IMR-90 (cell line): ENCODE measurements at regions not wholly inside any gene's neighbourhood (a gene's known extent, or its start where the extent isn't known, plus 50 kb on each side); places are given as distances from the start of the nearest gene placed in this dataset.

Source experiments
- ATAC-seq: fragments of 200-7000 bp; cut with Tn5 transposase; 2 replicates; pipeline ENCODE4 v1.9.1; 2020; ENCODE audit warnings: low read depth, mild to moderate bottlenecking, moderate library complexity
- BruUV-seq: library from RNA; stranded (reverse); fragments of 400-500 nt; replicated peaks from 2 replicates; lab custom pipeline; 2021; lab: Mats Ljungman, UMichigan
- CTCF ChIA-PET: fragments of 300-600 bp; formaldehyde crosslinking; extraction: SDS; loops from one replicate; lab custom pipeline; 2021; ENCODE audit warnings: antibody characterized with exemption; lab: Yijun Ruan, JAX
- POLR2A ChIA-PET: fragments of 300-600 bp; sonication (Branson Sonifier 250); formaldehyde crosslinking; loops from one replicate; lab custom pipeline; 2022; ENCODE audit warnings: antibody characterized with exemption; ENCODE audit not compliant: unreplicated experiment; lab: Charles Lee
- DNase-seq: peaks from one replicate; pipeline ENCODE4 v3.0.0; 2013
- H2AFZ ChIP-seq: replicated peaks from 2 replicates; pipeline ENCODE3; 2013; ENCODE audit warnings: low read length, mild to moderate bottlenecking; ENCODE audit not compliant: poor library complexity
- H2AK5ac ChIP-seq: 2 replicates; pipeline ENCODE4 v1.6.1; 2013; ENCODE audit warnings: low read depth, low read length, inconsistent platforms
- H2AK9ac ChIP-seq: replicated peaks from 2 replicates; pipeline ENCODE3; 2013; ENCODE audit warnings: mild to moderate bottlenecking, low read depth, low read length, moderate library complexity; ENCODE audit not compliant: poor library complexity
- H2BK120ac ChIP-seq: 2 replicates; pipeline ENCODE4 v1.6.1; 2013; ENCODE audit warnings: low read depth, low read length, inconsistent platforms
- H2BK15ac ChIP-seq: 3 replicates; pipeline ENCODE4 v1.6.1; 2013; ENCODE audit warnings: low read depth, low read length, inconsistent platforms
- H2BK20ac ChIP-seq: 2 replicates; pipeline ENCODE4 v1.6.1; 2013; ENCODE audit warnings: low read depth, mild to moderate bottlenecking, inconsistent platforms, low read length, moderate library complexity
- H2BK5ac ChIP-seq: 2 replicates; pipeline ENCODE4 v1.6.1; 2013; ENCODE audit warnings: mild to moderate bottlenecking, low read depth, low read length, inconsistent platforms; ENCODE audit not compliant: poor library complexity, severe bottlenecking
- H3K14ac ChIP-seq: replicated peaks from 2 replicates; pipeline ENCODE4 v1.6.1; 2013; ENCODE audit warnings: low read depth, low read length, inconsistent platforms
- H3K18ac ChIP-seq: 2 replicates; pipeline ENCODE4 v1.6.1; 2013; ENCODE audit warnings: low read depth, low read length, control low read depth
- H3K23ac ChIP-seq: 2 replicates; pipeline ENCODE4 v1.6.1; 2013; ENCODE audit warnings: low read depth, low read length, inconsistent platforms
- H3K27ac ChIP-seq: 2 replicates; pipeline ENCODE4 v1.5.1; 2013; ENCODE audit warnings: mild to moderate bottlenecking, control low read depth, low read length; ENCODE audit not compliant: insufficient read depth
- H3K27me3 ChIP-seq: 2 replicates; pipeline ENCODE4 v1.6.1; 2013; ENCODE audit warnings: low read length; ENCODE audit not compliant: control insufficient read depth, insufficient read depth
- H3K36me3 ChIP-seq: 2 replicates; pipeline ENCODE4 v1.6.1; 2013; ENCODE audit warnings: low read length, mixed read lengths; ENCODE audit not compliant: control insufficient read depth, insufficient read depth
- H3K4ac ChIP-seq: 2 replicates; pipeline ENCODE4 v1.6.1; 2013; ENCODE audit warnings: low read depth, low read length, inconsistent platforms
- H3K4me1 ChIP-seq: 2 replicates; pipeline ENCODE4 v1.6.1; 2013; ENCODE audit warnings: low read length, mixed read lengths; ENCODE audit not compliant: control insufficient read depth, insufficient read depth
- H3K4me2 ChIP-seq: 2 replicates; pipeline ENCODE4 v1.6.1; 2013; ENCODE audit warnings: low read depth, mild to moderate bottlenecking, control low read depth, low read length, moderate library complexity
- H3K4me3 ChIP-seq: 2 replicates; pipeline ENCODE4 v1.5.1; 2013; ENCODE audit warnings: low read depth, mild to moderate bottlenecking, control low read depth, low read length, moderate library complexity; ENCODE audit not compliant: insufficient read depth
- H3K56ac ChIP-seq: 2 replicates; pipeline ENCODE4 v1.6.1; 2013; ENCODE audit warnings: low read length, inconsistent platforms; ENCODE audit not compliant: insufficient read depth; ENCODE audit errors: extremely low read depth
- H3K79me1 ChIP-seq, 2 experiments: 2 replicates each; pipeline ENCODE4 v1.6.1; 2013; ENCODE audit warnings: low read length in 2 of 2, inconsistent platforms in 1 of 2, low read depth in 1 of 2
- H3K9ac ChIP-seq: 2 replicates; pipeline ENCODE4 v1.6.1; 2013; ENCODE audit warnings: low read depth, low read length, control low read depth
- H3K9me1 ChIP-seq: 2 replicates; pipeline ENCODE4 v1.6.1; 2013; ENCODE audit warnings: low read length, inconsistent platforms; ENCODE audit not compliant: insufficient read depth
- H3K9me3 ChIP-seq: 2 replicates; pipeline ENCODE4 v1.6.1; 2013; ENCODE audit warnings: low read length; ENCODE audit not compliant: control insufficient read depth, insufficient read depth
- H4K20me1 ChIP-seq: 2 replicates; pipeline ENCODE4 v1.6.1; 2013; ENCODE audit warnings: low read length, inconsistent platforms; ENCODE audit not compliant: insufficient read depth
- H4K5ac ChIP-seq: 2 replicates; pipeline ENCODE4 v1.6.1; 2013; ENCODE audit warnings: mild to moderate bottlenecking, low read depth, low read length, control low read depth
- H4K8ac ChIP-seq, 2 experiments: 2 replicates each; pipeline ENCODE4 v1.6.1; 2013; ENCODE audit warnings: low read depth in 2 of 2, low read length in 2 of 2, control low read depth in 1 of 2, inconsistent platforms in 1 of 2
- H4K91ac ChIP-seq: 2 replicates; pipeline ENCODE4 v1.6.1; 2013; ENCODE audit warnings: low read depth, low read length, inconsistent platforms; ENCODE audit not compliant: insufficient read depth
- BHLHE40 ChIP-seq: fragments of 150-350 bp; IDR thresholded peaks from 2 replicates; pipeline ENCODE4 v1.6.1; 2016; ENCODE audit warnings: mild to moderate bottlenecking, low read depth, low read length
- FOS ChIP-seq: fragments of 150-350 bp; IDR thresholded peaks from 2 replicates; pipeline ENCODE4 v1.6.1; 2016; ENCODE audit warnings: low read depth, low read length
- MXI1 ChIP-seq: IDR thresholded peaks from 2 replicates; pipeline ENCODE4 v1.6.1; 2012; ENCODE audit warnings: low read depth, mild to moderate bottlenecking, low read length, moderate library complexity, borderline replicate concordance
- NFE2L2 ChIP-seq: fragments of 150-350 bp; IDR thresholded peaks from 2 replicates; pipeline ENCODE4 v1.6.1; 2016; ENCODE audit warnings: low read depth, mild to moderate bottlenecking, low read length
- POLR2A ChIP-seq: IDR thresholded peaks from 2 replicates; pipeline ENCODE4 v1.6.1; 2012; ENCODE audit warnings: mild to moderate bottlenecking, low read depth, low read length
- RAD21 ChIP-seq: IDR thresholded peaks from 2 replicates; pipeline ENCODE4 v1.6.1; 2012; ENCODE audit warnings: low read length, improper control_type of control experiment
- RCOR1 ChIP-seq: IDR thresholded peaks from 2 replicates; pipeline ENCODE4 v1.6.1; 2012; ENCODE audit warnings: mild to moderate bottlenecking, low read length, improper control_type of control experiment; ENCODE audit not compliant: insufficient replicate concordance
- RFX5 ChIP-seq: IDR thresholded peaks from 2 replicates; pipeline ENCODE4 v1.8.0; 2012; ENCODE audit warnings: low read depth, mild to moderate bottlenecking, low read length, moderate library complexity
- SMC3 ChIP-seq: fragments of 150-350 bp; IDR thresholded peaks from 2 replicates; pipeline ENCODE4 v1.6.1; 2016; ENCODE audit warnings: low read depth, mild to moderate bottlenecking, antibody characterized with exemption, low read length, moderate library complexity
- WGBS, 2 experiments: methylation state at CpG; one replicate each; pipeline versions ENCODE4 v1.1.5 to v1.1.7; 2013; ENCODE audit warnings: missing lambda C conversion rate in 2 of 2; ENCODE audit not compliant: insufficient read length in 1 of 2; ENCODE audit errors: extremely low coverage in 2 of 2; 5-methylcytosine and 5-hydroxymethylcytosine counted together
- dilution Hi-C: fragments of 300-500 bp; cut with HindIII; formaldehyde crosslinking; loops from one replicate; pipeline ENCODE4 v1.14.3; 2018; ENCODE audit warnings: low sequenced_read_pairs; ENCODE audit not compliant: unreplicated experiment
- in situ Hi-C: fragments of 300-500 bp; cut with MboI; formaldehyde crosslinking; loops from 3 replicates; pipeline ENCODE4 v1.14.3; 2019; ENCODE audit warnings: low sequenced_read_pairs, inconsistent platforms, mixed read lengths
- intact Hi-C: fragments of 100-400 bp; cut with micrococcal nuclease; formaldehyde crosslinking; loops from 2 replicates; pipeline ENCODE4 v1.10.0; 2022
- TF ChIP-seq, protein P1 (sequence below): fragments of 150-350 bp; IDR thresholded peaks from 2 replicates; pipeline ENCODE4 v1.6.1; 2017; ENCODE audit warnings: mild to moderate bottlenecking, antibody characterized with exemption, low read length, low read depth
- TF ChIP-seq, protein P2 (sequence below): conservative IDR thresholded peaks from 2 replicates; pipeline ENCODE4 v1.5.1; 2012; ENCODE audit warnings: mild to moderate bottlenecking, low read depth, low read length, improper control_type of control experiment

DNA sequence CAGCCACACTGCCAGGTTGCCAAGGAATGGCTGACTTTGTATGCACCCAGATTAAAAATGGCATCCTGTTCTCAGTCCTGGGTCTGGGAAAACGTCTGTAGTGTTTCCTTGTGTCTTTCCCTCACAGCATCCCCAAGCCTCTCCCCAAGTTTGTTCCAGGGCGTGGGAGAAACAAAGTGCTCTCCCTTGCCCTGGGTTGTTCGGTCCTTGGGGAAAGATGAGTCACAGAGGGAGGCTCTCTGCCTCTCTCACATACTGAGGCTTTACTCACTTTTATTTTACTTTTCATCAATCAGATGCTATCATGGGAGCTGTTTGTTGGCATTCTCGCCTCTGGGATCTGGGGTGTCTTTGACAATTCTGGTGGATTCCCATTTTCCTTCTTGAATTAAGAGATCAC is 492.3 kb downstream of the XIRP2 start:
- Histone ChIP-seq H3K27ac (no peak overlapping the region), H3K36me3 (no peaks in the 10 kb centered on the region), H2AK9ac (no peak overlapping the region), H3K9ac (no peak overlapping the region), H4K20me1 (no peaks in the 10 kb centered on the region), H2BK20ac (no peak overlapping the region), H3K56ac (no peak overlapping the region), H3K4ac (no peak overlapping the region), H3K9me1 (no peaks in the 10 kb centered on the region), H4K5ac (no peak overlapping the region), H4K8ac (no peak overlapping the region), H4K91ac (no peak overlapping the region), H3K27me3 (no peaks in the 10 kb centered on the region), H3K4me3 (no peak overlapping the region), H3K79me1 (no peaks in the 10 kb centered on the region), H2AK5ac (no peak overlapping the region), H3K4me1 (no peaks in the 10 kb centered on the region), H3K4me2 (no peak overlapping the region), H3K23ac (no peak overlapping the region), H3K18ac (no peak overlapping the region), H2BK120ac (no peak overlapping the region), H2BK5ac (no peak overlapping the region), H3K9me3 (no peaks in the 10 kb centered on the region), H2BK15ac (no peak overlapping the region), H3K14ac (no peak overlapping the region), H2AFZ (no peak overlapping the region)
- DNase-seq (no peak), ATAC-seq (no peak)
- dilution Hi-C loops (no loop called here), in situ Hi-C loops (no loop called here), intact Hi-C loops (no loop called here)
- ChIA-PET POLR2A (no interaction called here), CTCF (no interaction called here)
- no TSS peak for BruUV-seq
- TF ChIP-seq SMC3, result no peak
- TF ChIP-seq RCOR1, result no peak
- TF ChIP-seq POLR2A, result no peak
- TF ChIP-seq, protein P1, sequence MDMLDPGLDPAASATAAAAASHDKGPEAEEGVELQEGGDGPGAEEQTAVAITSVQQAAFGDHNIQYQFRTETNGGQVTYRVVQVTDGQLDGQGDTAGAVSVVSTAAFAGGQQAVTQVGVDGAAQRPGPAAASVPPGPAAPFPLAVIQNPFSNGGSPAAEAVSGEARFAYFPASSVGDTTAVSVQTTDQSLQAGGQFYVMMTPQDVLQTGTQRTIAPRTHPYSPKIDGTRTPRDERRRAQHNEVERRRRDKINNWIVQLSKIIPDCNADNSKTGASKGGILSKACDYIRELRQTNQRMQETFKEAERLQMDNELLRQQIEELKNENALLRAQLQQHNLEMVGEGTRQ, result no peak
- TF ChIP-seq MXI1, result no peak
- no peak for TF ChIP-seq NFE2L2
- no peak for TF ChIP-seq BHLHE40
- no peak for TF ChIP-seq FOS
- no peak for TF ChIP-seq RAD21
- TF ChIP-seq RFX5, result no peak
- TF ChIP-seq, protein P2, sequence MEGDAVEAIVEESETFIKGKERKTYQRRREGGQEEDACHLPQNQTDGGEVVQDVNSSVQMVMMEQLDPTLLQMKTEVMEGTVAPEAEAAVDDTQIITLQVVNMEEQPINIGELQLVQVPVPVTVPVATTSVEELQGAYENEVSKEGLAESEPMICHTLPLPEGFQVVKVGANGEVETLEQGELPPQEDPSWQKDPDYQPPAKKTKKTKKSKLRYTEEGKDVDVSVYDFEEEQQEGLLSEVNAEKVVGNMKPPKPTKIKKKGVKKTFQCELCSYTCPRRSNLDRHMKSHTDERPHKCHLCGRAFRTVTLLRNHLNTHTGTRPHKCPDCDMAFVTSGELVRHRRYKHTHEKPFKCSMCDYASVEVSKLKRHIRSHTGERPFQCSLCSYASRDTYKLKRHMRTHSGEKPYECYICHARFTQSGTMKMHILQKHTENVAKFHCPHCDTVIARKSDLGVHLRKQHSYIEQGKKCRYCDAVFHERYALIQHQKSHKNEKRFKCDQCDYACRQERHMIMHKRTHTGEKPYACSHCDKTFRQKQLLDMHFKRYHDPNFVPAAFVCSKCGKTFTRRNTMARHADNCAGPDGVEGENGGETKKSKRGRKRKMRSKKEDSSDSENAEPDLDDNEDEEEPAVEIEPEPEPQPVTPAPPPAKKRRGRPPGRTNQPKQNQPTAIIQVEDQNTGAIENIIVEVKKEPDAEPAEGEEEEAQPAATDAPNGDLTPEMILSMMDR, result no peak
- no CpG with 5 or more reads among the region's 4 CpGs for WGBS, 2 experiments
